ENCODE measurements at regions not wholly inside any gene's neighbourhood (a gene's known extent, or its start where the extent isn't known, plus 50 kb on each side); places are given as distances from the start of the nearest gene placed in this dataset.

- Mint-ChIP-seq H3K4me3 (no peak overlapping the region), H3K27me3 (ENCODE audit: low read depth) (no peaks in the 10 kb centered on the region), H3K4me1 (peaks cover 44% of the 10 kb centered on the region), H3K27ac (peak overlapping the region; percentile 21), H3K36me3 (peaks cover 12% of the 10 kb centered on the region), H3K9me3 (peaks cover 6% of the 10 kb centered on the region)
- TF ChIP-seq, protein P1, sequence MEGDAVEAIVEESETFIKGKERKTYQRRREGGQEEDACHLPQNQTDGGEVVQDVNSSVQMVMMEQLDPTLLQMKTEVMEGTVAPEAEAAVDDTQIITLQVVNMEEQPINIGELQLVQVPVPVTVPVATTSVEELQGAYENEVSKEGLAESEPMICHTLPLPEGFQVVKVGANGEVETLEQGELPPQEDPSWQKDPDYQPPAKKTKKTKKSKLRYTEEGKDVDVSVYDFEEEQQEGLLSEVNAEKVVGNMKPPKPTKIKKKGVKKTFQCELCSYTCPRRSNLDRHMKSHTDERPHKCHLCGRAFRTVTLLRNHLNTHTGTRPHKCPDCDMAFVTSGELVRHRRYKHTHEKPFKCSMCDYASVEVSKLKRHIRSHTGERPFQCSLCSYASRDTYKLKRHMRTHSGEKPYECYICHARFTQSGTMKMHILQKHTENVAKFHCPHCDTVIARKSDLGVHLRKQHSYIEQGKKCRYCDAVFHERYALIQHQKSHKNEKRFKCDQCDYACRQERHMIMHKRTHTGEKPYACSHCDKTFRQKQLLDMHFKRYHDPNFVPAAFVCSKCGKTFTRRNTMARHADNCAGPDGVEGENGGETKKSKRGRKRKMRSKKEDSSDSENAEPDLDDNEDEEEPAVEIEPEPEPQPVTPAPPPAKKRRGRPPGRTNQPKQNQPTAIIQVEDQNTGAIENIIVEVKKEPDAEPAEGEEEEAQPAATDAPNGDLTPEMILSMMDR (IDR thresholded peaks at IDR 0.05; ENCODE audit: unreplicated experiment): no peak
- no peak for DNase-seq (ENCODE audit: low spot score in 2 of 2, unreplicated experiment in 2 of 2)
Measured at GRCh38 chr21:16594191-16594590, 864.4 kb downstream of the USP25 start.

- Mint-ChIP-seq H3K4me3 (no peak overlapping the region), H3K36me3 (peaks cover 18% of the 10 kb centered on the region), H3K4me1 (peaks cover 37% of the 10 kb centered on the region), H3K9me3 (peaks cover 8% of the 10 kb centered on the region), H3K27me3 (ENCODE audit: low read depth) (no peaks in the 10 kb centered on the region), H3K27ac (peak overlapping the region; percentile 7)
- DNase-seq (ENCODE audit: low spot score in 2 of 2, unreplicated experiment in 2 of 2): no peak
- TF ChIP-seq, protein P1 (IDR thresholded peaks at IDR 0.05; ENCODE audit: unreplicated experiment): no peak
Measured at GRCh38 chr21:16596369-16596768, 866.6 kb downstream of the USP25 start.

DNA sequence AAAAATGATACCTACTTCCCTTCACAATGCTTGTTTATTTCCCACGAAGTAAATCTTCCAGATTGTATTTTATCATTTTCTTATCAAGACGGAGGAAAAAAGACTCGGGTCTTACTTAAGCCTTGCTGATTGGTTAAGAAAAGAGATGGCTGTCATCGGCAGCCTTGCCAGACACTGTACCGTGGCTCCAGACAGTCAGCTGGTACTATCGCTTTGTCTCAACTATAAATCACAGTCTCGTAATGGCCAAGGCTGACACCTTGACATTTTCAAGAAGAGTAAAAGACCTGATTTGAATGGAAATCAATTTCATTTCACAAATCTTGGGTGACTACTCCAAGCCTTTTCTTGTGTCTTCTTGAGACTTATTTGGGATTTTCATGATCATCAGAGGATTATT, 868.0 kb downstream of the USP25 start:
- TF ChIP-seq, protein P1 (IDR thresholded peaks at IDR 0.05; ENCODE audit: unreplicated experiment): no peak
- H3K36me3 Mint-ChIP-seq: peaks cover 18% of the 10 kb centered on the region
- peaks cover 8% of the 10 kb centered on the region for H3K9me3 Mint-ChIP-seq
- no peak for DNase-seq (ENCODE audit: low spot score in 2 of 2, unreplicated experiment in 2 of 2)
- no peaks in the 10 kb centered on the region for H3K27me3 Mint-ChIP-seq (ENCODE audit: low read depth)
- peak overlapping the region; percentile 72 for H3K27ac Mint-ChIP-seq
- peaks cover 34% of the 10 kb centered on the region for H3K4me1 Mint-ChIP-seq
- no peak overlapping the region for H3K4me3 Mint-ChIP-seq

DNA sequence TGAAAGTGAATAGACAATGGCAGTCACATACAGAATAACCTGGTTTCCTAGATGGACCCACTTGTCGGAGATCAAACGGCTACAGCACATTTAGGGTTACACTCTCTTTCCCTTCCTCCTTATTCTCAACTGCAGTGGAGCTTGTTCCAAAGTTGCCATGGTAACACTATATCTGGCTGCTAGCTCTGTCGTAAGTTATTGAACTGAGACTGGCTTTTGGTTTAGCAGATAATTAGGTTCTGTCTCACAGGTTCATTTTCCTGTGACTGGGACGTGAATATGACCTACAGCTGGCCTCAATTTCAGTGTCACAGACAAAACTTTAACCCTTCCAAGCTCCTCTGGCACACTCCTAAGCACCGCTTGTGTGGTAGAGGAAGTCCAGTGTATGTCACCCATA, 875.8 kb downstream of the USP25 start:
- no peak for DNase-seq (ENCODE audit: low spot score in 2 of 2, unreplicated experiment in 2 of 2)
- Mint-ChIP-seq H3K4me1 (peaks cover 32% of the 10 kb centered on the region), H3K36me3 (peaks cover 24% of the 10 kb centered on the region), H3K4me3 (no peak overlapping the region), H3K27ac (peak overlapping the region; percentile 72), H3K27me3 (ENCODE audit: low read depth) (no peaks in the 10 kb centered on the region), H3K9me3 (peaks cover 3% of the 10 kb centered on the region)
- TF ChIP-seq, protein P1 (IDR thresholded peaks at IDR 0.05; ENCODE audit: unreplicated experiment): no peak

DNA sequence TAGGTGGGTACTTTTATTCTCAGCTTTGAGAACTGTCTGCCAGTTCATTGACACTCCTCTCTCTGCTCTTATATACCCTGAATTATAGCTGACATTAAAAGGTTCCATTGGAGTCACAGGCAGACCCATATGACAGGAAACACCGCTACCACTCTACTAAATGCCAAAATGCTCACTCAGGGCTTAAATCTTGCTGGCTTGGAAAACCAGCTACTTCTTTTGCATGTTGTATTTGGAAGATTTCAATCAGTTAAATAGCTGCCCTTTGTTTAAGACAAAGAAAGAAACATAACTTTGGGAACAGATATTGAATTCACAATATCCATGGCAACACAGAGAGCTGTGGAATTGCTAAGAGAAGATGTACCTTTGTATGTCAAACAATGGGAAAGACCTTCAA, 876.5 kb downstream of the USP25 start:
- Mint-ChIP-seq H3K27me3 (ENCODE audit: low read depth) (no peaks in the 10 kb centered on the region), H3K27ac (peak overlapping the region; percentile 32), H3K4me3 (no peak overlapping the region), H3K9me3 (no peaks in the 10 kb centered on the region), H3K36me3 (peaks cover 22% of the 10 kb centered on the region), H3K4me1 (peaks cover 32% of the 10 kb centered on the region)
- TF ChIP-seq, protein P1 (IDR thresholded peaks at IDR 0.05; ENCODE audit: unreplicated experiment): no peak
- no peak for DNase-seq (ENCODE audit: low spot score in 2 of 2, unreplicated experiment in 2 of 2)

Data from mesothelial cell of epicardium (in vitro differentiated cells).